ENCODE measurements at regions not wholly inside any gene's neighbourhood (a gene's known extent, or its start where the extent isn't known, plus 50 kb on each side); places are given as distances from the start of the nearest gene placed in this dataset.

- H3K36me3 ChIP-seq: no peaks in the 10 kb centered on the region
- no peak for DNase-seq
- no peaks in the 10 kb centered on the region for H3K4me1 ChIP-seq
- no peaks in the 10 kb centered on the region for H3K27me3 ChIP-seq
- ATAC-seq: no peak
- no peak overlapping the region for H3K4me3 ChIP-seq
- intact Hi-C loops (cut with DNase I): no loop called here
- WGBS (ENCODE audit: insufficient coverage, low coverage, low lambda C conversion rate, missing lambda C conversion rate): 100% methylated on average over 2 of the region's 3 CpGs
- no peaks in the 10 kb centered on the region for H3K9me3 ChIP-seq
- TF ChIP-seq POLR2A (IDR thresholded peaks at IDR 0.05) (no peak), CTCF (IDR thresholded peaks at IDR 0.05) (no peak)
- no peak overlapping the region for H3K27ac ChIP-seq
Observed at GRCh38 chr12:69001251-69001650, 68.3 kb upstream of the CPM start.

GRCh38 chr12:69002969-69003368, 70.0 kb upstream of the CPM start:
- WGBS (ENCODE audit: insufficient coverage, low coverage, low lambda C conversion rate, missing lambda C conversion rate): 81% methylated on average over 4 of the region's 4 CpGs
- Histone ChIP-seq H3K9me3 (no peaks in the 10 kb centered on the region), H3K27me3 (no peaks in the 10 kb centered on the region), H3K36me3 (no peaks in the 10 kb centered on the region), H3K4me1 (no peaks in the 10 kb centered on the region), H3K27ac (no peak overlapping the region), H3K4me3 (no peak overlapping the region)
- DNase-seq (no peak), ATAC-seq (no peak)
- intact Hi-C loops (cut with DNase I): no loop called here
- TF ChIP-seq POLR2A (IDR thresholded peaks at IDR 0.05) (no peak), CTCF (IDR thresholded peaks at IDR 0.05) (no peak)

- no peak for TF ChIP-seq CTCF (IDR thresholded peaks at IDR 0.05)
- TF ChIP-seq POLR2A (IDR thresholded peaks at IDR 0.05): no peak
- no peak overlapping the region for H3K27ac ChIP-seq
- ATAC-seq (no peak), DNase-seq (no peak)
- no peaks in the 10 kb centered on the region for H3K36me3 ChIP-seq
- no peaks in the 10 kb centered on the region for H3K4me1 ChIP-seq
- H3K4me3 ChIP-seq: no peak overlapping the region
- intact Hi-C loops (cut with DNase I): no loop called here
- WGBS (ENCODE audit: insufficient coverage, low coverage, low lambda C conversion rate, missing lambda C conversion rate): 60% methylated on average over 1 of the region's 2 CpGs
- no peaks in the 10 kb centered on the region for H3K27me3 ChIP-seq
- no peaks in the 10 kb centered on the region for H3K9me3 ChIP-seq
Observed at GRCh38 chr12:69003991-69004390, 71.0 kb upstream of the CPM start.

GRCh38 chr12:69007101-69007854, 74.3 kb upstream of the CPM start:
- Histone ChIP-seq H3K36me3 (no peaks in the 10 kb centered on the region), H3K4me3 (no peak overlapping the region), H3K9me3 (no peaks in the 10 kb centered on the region), H3K27ac (no peak overlapping the region), H3K27me3 (no peaks in the 10 kb centered on the region), H3K4me1 (no peaks in the 10 kb centered on the region)
- DNase-seq (no peak), ATAC-seq (peak in 3 of 4 donors; percentile 36 to 63 (median 57))
- WGBS (ENCODE audit: insufficient coverage, low coverage, low lambda C conversion rate, missing lambda C conversion rate): 47% methylated on average over 8 of the region's 9 CpGs
- intact Hi-C loops (cut with DNase I): no loop called here
- no peak for TF ChIP-seq POLR2A (IDR thresholded peaks at IDR 0.05)
- no peak for TF ChIP-seq CTCF (IDR thresholded peaks at IDR 0.05)
